ENCODE measurements at regions not wholly inside any gene's neighbourhood (a gene's known extent, or its start where the extent isn't known, plus 50 kb on each side); places are given as distances from the start of the nearest gene placed in this dataset.

GRCh38 chr3:99218468-99218867 lies 317.0 kb upstream of the DCBLD2 start:
- no peak for TF ChIP-seq CTCF (IDR thresholded peaks at IDR 0.05; ENCODE audit: borderline replicate concordance, insufficient read depth, low read depth, low read length)
- no peak overlapping the region for H3K4me3 ChIP-seq (ENCODE audit: low read depth, low read length)

- TF ChIP-seq CTCF (IDR thresholded peaks at IDR 0.05; ENCODE audit: borderline replicate concordance, insufficient read depth, low read depth, low read length), result no peak
- H3K4me3 ChIP-seq (ENCODE audit: low read depth, low read length), result no peak overlapping the region
These were observed 311.5 kb upstream of the DCBLD2 start for GRCh38 chr3:99212969-99213368.

- TF ChIP-seq CTCF (IDR thresholded peaks at IDR 0.05; ENCODE audit: borderline replicate concordance, insufficient read depth, low read depth, low read length), result no peak
- no peak overlapping the region for H3K4me3 ChIP-seq (ENCODE audit: low read depth, low read length)
These were observed 309.8 kb upstream of the DCBLD2 start for GRCh38 chr3:99211309-99211708.

- no peak overlapping the region for H3K4me3 ChIP-seq (ENCODE audit: low read depth, low read length)
- no peak for TF ChIP-seq CTCF (IDR thresholded peaks at IDR 0.05; ENCODE audit: borderline replicate concordance, insufficient read depth, low read depth, low read length)
These were observed 297.5 kb upstream of the DCBLD2 start for GRCh38 chr3:99199021-99199420.

- TF ChIP-seq CTCF (IDR thresholded peaks at IDR 0.05; ENCODE audit: borderline replicate concordance, insufficient read depth, low read depth, low read length), result no peak
- no peak overlapping the region for H3K4me3 ChIP-seq (ENCODE audit: low read depth, low read length)
These were observed 289.7 kb upstream of the DCBLD2 start for GRCh38 chr3:99191186-99191585.

GRCh38 chr3:99188936-99189335 lies 287.4 kb upstream of the DCBLD2 start:
- no peak for TF ChIP-seq CTCF (IDR thresholded peaks at IDR 0.05; ENCODE audit: borderline replicate concordance, insufficient read depth, low read depth, low read length)
- no peak overlapping the region for H3K4me3 ChIP-seq (ENCODE audit: low read depth, low read length)

- TF ChIP-seq CTCF (IDR thresholded peaks at IDR 0.05; ENCODE audit: borderline replicate concordance, insufficient read depth, low read depth, low read length), result no peak
- no peak overlapping the region for H3K4me3 ChIP-seq (ENCODE audit: low read depth, low read length)
These were observed 284.5 kb upstream of the DCBLD2 start for GRCh38 chr3:99186016-99186415.

All from GM12875 (cell line).